ENCODE measurements at regions not wholly inside any gene's neighbourhood (a gene's known extent, or its start where the extent isn't known, plus 50 kb on each side); places are given as distances from the start of the nearest gene placed in this dataset.

GRCh38 chr15:93820566-93820965 is 410.8 kb upstream of the MCTP2 start:
- TF ChIP-seq GATA2 (IDR thresholded peaks at IDR 0.05; ENCODE audit: low read depth, low read length): no peak
- no peak for TF ChIP-seq GATA3 (IDR thresholded peaks at IDR 0.05; ENCODE audit: low read depth, low read length)

Measured in SH-SY5Y (cell line).